ENCODE measurements at regions not wholly inside any gene's neighbourhood (a gene's known extent, or its start where the extent isn't known, plus 50 kb on each side); places are given as distances from the start of the nearest gene placed in this dataset.

DNA sequence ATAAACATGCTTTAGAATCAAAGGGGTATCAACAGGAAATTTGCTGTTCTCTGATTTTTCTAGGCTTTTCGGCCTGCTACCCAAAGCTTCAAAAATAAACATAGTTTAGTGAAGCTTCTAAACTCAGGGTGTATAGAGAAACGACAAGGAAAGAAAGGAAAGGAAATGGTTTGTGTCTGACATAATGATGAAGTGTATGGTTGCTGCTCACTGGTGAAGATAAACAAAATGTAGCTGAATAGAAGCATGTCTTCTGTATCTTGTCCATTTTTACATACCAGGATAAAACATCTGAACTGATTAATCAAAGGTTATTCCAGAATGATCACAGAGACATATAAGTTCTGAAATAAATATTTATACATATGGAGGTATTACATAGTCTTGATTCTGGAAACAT is 1324.6 kb upstream of the NRXN1 start:
- no peak for DNase-seq (ENCODE audit: low read depth)

GRCh38 chr2:52347292-52347691 is 1315.4 kb upstream of the NRXN1 start:
- Histone ChIP-seq H3K27me3 (ENCODE audit: control insufficient read depth, insufficient read depth, low read length) (no peaks in the 10 kb centered on the region), H3K4me3 (ENCODE audit: low read depth, low read length) (no peak overlapping the region), H3K36me3 (ENCODE audit: control insufficient read depth, insufficient read depth, low read length) (no peaks in the 10 kb centered on the region)
- TF ChIP-seq CTCF (IDR thresholded peaks at IDR 0.05; ENCODE audit: insufficient read depth, low read length, poor library complexity, severe bottlenecking), result no peak
- no peak for DNase-seq (ENCODE audit: low read depth)

More for the DNA sequence above, 1324.6 kb upstream of the NRXN1 start:
- H3K36me3 ChIP-seq (ENCODE audit: control insufficient read depth, insufficient read depth, low read length), result no peaks in the 10 kb centered on the region
- H3K4me3 ChIP-seq (ENCODE audit: low read depth, low read length), result no peak overlapping the region
- no peaks in the 10 kb centered on the region for H3K27me3 ChIP-seq (ENCODE audit: control insufficient read depth, insufficient read depth, low read length)
- TF ChIP-seq CTCF (IDR thresholded peaks at IDR 0.05; ENCODE audit: insufficient read depth, low read length, poor library complexity, severe bottlenecking), result no peak

- no peaks in the 10 kb centered on the region for H3K27me3 ChIP-seq (ENCODE audit: control insufficient read depth, insufficient read depth, low read length)
- no peak overlapping the region for H3K4me3 ChIP-seq (ENCODE audit: low read depth, low read length)
- DNase-seq (ENCODE audit: low read depth), result no peak
- H3K36me3 ChIP-seq (ENCODE audit: control insufficient read depth, insufficient read depth, low read length), result no peaks in the 10 kb centered on the region
- TF ChIP-seq CTCF (IDR thresholded peaks at IDR 0.05; ENCODE audit: insufficient read depth, low read length, poor library complexity, severe bottlenecking), result no peak
Measured at GRCh38 chr2:52345676-52346075, 1313.7 kb upstream of the NRXN1 start.

DNA sequence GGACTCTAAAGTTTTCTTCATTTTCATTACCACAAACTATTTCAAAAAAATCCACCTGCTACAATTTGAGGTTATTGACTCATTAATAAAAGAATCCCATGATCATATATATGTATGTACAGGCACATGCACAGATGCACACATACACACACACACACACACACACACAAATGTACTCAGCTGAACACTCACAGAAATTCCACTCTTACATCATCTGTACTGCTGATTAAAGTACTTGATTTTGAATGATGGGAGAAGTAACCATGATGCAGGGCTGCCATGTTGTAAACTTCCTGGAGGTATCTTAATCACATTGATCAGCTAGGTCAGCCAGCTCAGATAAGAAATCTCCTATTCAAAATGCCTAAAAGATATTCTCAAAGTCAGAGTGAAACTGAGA is 1313.2 kb upstream of the NRXN1 start:
- no peak for TF ChIP-seq CTCF (IDR thresholded peaks at IDR 0.05; ENCODE audit: insufficient read depth, low read length, poor library complexity, severe bottlenecking)
- H3K4me3 ChIP-seq (ENCODE audit: low read depth, low read length), result no peak overlapping the region

DNA sequence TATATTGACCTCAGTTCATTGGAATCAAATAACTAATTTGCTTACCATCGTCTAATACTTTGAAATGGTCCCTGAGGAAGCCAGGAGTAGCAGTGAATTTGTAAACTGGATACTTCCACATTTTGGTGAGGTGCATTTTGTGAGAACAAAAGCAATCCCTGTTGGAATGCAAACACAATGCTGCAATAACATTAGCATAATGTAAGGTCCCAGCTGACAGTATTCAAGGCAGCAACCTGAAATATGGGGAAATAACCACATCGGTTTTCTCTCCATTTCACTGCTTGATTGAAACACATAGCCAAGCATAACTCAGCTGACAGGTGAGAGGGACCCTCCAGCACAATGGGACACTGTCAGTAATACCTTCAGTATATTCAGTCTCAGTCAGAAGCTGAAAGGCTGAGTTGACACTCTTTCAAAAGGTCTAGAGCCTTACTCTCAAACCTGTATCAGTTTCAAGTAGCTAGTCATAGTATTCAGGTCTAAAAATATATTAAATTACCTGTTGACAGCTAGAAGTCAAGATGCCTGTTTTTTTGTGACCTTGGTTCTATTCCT is 1311.9 kb upstream of the NRXN1 start:
- no peak for TF ChIP-seq CTCF (IDR thresholded peaks at IDR 0.05; ENCODE audit: insufficient read depth, low read length, poor library complexity, severe bottlenecking)
- no peaks in the 10 kb centered on the region for H3K36me3 ChIP-seq (ENCODE audit: control insufficient read depth, insufficient read depth, low read length)
- no peaks in the 10 kb centered on the region for H3K27me3 ChIP-seq (ENCODE audit: control insufficient read depth, insufficient read depth, low read length)
- DNase-seq (ENCODE audit: low read depth), result no peak
- no peak overlapping the region for H3K4me3 ChIP-seq (ENCODE audit: low read depth, low read length)

More for the DNA sequence above, 1313.2 kb upstream of the NRXN1 start:
- no peaks in the 10 kb centered on the region for H3K36me3 ChIP-seq (ENCODE audit: control insufficient read depth, insufficient read depth, low read length)
- H3K27me3 ChIP-seq (ENCODE audit: control insufficient read depth, insufficient read depth, low read length), result no peaks in the 10 kb centered on the region
- no peak for DNase-seq (ENCODE audit: low read depth)

- no peak for TF ChIP-seq CTCF (IDR thresholded peaks at IDR 0.05; ENCODE audit: insufficient read depth, low read length, poor library complexity, severe bottlenecking)
- H3K27me3 ChIP-seq (ENCODE audit: control insufficient read depth, insufficient read depth, low read length), result no peaks in the 10 kb centered on the region
Measured at GRCh38 chr2:52343010-52343409, 1311.1 kb upstream of the NRXN1 start.

More at GRCh38 chr2:52343010-52343409, 1311.1 kb upstream of the NRXN1 start:
- DNase-seq (ENCODE audit: low read depth), result no peak
- Histone ChIP-seq H3K36me3 (ENCODE audit: control insufficient read depth, insufficient read depth, low read length) (no peaks in the 10 kb centered on the region), H3K4me3 (ENCODE audit: low read depth, low read length) (no peak overlapping the region)
